HG02759 (cell line): ENCODE measurements at regions not wholly inside any gene's neighbourhood (a gene's known extent, or its start where the extent isn't known, plus 50 kb on each side); places are given as distances from the start of the nearest gene placed in this dataset.
"Not testable (repeated sequence)": the region's sequence is repeated elsewhere in the genome, so short reads cannot be mapped to it uniquely, and the experiment has no call there.

Source experiments
- ATAC-seq: cut with Tn5 transposase; IDR thresholded peaks from one replicate; pipeline ENCODE4 v1.9.1; 2021; ENCODE audit warnings: mild to moderate bottlenecking, moderate library complexity; ENCODE audit not compliant: unreplicated experiment

DNA sequence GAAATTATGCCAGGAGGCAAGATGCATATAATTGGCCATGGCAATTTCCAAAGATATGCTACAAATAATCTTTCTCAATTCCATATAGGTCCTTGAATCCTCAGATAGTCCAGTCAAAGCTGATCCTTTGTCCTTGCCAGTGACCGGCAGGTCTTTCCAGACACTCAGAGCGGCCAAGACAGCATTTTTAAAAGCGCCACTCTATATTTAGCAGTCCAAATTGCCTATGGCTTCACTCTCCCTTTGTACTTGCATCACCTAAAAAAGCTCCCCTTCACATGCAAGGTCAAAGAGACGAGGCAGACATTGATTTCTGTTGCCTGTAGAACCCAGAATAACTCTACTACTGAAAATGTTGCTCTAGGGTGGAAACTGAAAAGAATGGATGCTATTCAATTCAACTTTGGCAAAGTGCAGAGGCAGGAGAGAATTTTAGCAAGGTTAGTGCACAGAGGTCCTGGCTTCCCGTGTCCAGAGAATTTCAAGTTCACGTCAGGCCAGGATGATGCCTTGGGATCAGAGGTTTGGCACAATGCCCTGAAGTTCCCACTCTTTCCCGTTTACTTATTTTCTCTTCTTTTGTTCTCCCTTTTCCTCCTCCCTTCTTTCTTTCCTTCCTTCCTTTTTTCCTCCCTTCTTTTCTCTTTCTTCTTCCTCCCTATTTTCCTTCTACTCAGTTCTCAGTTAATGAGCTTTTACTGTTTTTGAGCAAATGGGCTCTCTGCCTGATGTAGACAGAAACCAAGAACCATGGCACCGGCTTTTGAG lies 108.5 kb downstream of the KCNK1 start:
- ATAC-seq, result no peak

DNA sequence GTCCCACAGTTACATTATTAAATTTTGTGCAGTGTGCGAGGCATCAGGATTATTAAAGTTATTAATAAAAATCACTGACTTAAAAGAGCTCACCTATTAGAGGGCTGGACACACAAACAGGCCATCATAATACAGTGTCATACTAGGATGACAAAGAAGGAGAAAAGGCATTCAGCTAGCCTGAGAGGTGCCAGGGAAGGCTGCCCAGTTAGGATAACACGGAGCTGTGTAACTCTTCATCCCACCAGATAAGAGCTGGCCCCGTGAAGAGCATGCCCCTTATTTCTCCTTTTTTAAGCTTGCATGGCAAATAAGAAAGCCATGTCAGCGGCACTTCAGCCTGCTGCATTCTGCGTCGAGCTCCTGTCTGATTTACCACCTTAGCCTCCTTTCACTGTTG lies 109.5 kb downstream of the KCNK1 start:
- ATAC-seq, result no peak

GRCh38 chr1:233724131-233724631 lies 110.3 kb downstream of the KCNK1 start:
- ATAC-seq, result not testable (repeated sequence)

DNA sequence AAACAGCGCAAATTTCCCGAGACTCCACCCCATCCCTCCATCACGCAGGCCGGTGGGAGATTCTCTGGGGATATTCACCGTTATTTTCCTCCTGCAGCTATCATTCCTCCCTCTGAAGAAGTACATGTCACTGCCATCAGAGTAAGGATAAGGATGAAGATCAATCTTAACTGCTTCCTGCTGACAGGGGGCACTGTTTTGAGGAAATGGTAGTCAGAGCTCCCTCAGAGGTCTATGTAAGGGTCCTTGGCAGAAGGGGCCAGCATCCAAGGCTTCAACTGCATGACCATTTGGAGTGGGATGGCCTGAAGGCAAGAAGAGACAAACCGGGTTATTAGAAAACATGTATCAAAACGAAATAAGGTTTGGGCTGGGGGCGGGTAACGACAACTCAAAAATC lies 111.5 kb downstream of the KCNK1 start:
- ATAC-seq, result no peak

- ATAC-seq, result no peak
Observed at GRCh38 chr1:233728721-233729120, 114.8 kb downstream of the KCNK1 start.

- no peak for ATAC-seq
Observed at GRCh38 chr1:233730380-233730779, 116.5 kb downstream of the KCNK1 start.

- ATAC-seq, result no peak
Observed at GRCh38 chr1:233730809-233731208, 116.9 kb downstream of the KCNK1 start.

DNA sequence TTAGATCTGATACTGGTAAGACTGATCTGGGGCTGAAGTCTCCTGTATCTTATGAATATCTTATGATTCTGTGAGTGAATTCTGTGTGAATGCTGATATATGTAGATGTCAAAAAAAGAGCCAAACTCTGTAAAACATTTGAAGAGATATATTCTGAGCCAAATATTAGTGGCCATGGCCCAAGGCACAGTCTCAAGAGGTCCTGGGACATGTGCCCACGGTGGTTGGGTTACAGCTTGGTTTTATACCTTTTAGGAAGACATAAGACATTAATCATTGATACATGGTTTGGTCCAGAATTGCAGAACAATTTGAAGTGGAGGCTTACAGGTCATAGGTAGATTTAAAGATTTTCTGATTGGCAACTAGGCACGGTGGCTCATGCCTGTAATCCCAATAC lies 118.3 kb downstream of the KCNK1 start:
- no peak for ATAC-seq

- no peak for ATAC-seq
Observed at GRCh38 chr1:233734456-233734855, 120.5 kb downstream of the KCNK1 start.

DNA sequence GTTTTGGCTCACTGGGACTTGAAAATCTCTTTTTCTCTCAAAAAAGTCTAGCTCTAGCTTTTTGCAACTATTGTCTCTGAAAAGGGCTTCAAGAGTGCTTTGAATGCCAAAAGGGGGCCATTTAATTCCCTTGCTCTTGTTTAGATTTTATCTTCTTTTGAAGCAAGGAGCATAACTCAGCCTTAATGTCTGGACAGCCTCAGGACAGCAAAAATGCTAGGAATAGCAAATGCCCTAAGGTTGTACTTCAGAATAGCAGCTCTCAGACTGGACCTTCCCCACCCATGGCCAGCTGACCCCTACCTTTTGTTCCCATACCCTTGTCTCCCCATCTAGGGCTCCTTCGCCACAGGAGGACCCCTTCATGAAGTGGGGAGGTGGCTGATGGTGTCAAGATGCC lies 121.4 kb downstream of the KCNK1 start:
- ATAC-seq, result no peak

DNA sequence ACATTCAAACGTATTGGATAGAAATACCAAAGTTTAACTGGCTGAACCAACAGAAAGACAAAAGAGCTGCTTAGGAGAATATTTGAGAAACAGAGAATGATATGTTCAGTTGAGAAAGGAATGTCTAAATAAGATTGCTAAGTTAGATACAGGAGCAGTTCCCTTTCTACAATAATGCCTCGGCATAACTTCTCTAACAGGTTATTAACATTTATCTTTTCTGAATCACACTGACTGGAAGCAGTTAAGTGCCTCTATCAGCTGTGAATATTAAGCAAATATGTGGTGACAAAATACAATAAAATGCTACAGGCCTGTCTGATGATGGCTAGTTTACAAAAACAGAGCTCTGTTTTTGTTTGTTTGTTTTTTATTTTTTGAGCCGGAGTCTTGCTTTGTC lies 121.9 kb downstream of the KCNK1 start:
- ATAC-seq, result no peak

DNA sequence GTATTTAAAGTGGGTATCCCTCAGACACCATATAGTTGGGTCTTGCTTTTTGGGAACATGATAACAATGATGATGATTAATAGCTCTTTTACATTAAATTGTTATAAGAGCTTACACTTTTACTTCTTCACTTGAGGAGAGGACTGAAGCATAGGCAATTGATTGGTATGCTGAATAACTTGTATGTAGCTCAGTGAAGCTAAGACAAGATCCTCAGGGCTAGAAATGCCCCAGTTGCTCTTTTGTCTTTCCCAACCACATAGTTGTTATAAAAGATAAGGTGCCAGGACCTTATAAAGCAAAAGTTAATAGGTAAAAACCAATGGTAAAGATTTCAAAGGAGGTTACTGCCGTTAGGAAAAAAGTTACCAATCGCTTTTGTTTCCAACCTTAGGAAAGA lies 123.4 kb downstream of the KCNK1 start:
- no peak for ATAC-seq

- no peak for ATAC-seq
Observed at GRCh38 chr1:233738396-233738795, 124.5 kb downstream of the KCNK1 start.

DNA sequence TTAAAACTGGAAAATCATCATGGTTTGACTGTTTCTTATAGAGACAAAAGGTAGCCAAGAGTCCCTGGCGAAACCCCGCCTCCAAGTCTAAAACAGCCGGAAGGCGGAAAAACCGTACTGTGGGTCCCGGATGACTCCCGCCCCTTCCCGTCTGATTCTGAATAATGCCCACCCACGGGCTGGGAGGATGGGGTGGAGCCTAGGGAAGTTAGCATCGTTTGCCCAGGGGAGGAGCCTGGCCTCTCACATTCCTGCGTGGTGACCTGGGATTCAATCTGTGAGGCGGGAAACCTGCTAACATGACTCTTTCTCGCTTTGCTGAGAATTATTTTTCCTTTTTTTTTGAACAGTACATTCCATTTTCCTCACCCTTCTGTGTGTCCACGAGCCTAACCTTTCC lies 124.9 kb downstream of the KCNK1 start:
- no peak for ATAC-seq

DNA sequence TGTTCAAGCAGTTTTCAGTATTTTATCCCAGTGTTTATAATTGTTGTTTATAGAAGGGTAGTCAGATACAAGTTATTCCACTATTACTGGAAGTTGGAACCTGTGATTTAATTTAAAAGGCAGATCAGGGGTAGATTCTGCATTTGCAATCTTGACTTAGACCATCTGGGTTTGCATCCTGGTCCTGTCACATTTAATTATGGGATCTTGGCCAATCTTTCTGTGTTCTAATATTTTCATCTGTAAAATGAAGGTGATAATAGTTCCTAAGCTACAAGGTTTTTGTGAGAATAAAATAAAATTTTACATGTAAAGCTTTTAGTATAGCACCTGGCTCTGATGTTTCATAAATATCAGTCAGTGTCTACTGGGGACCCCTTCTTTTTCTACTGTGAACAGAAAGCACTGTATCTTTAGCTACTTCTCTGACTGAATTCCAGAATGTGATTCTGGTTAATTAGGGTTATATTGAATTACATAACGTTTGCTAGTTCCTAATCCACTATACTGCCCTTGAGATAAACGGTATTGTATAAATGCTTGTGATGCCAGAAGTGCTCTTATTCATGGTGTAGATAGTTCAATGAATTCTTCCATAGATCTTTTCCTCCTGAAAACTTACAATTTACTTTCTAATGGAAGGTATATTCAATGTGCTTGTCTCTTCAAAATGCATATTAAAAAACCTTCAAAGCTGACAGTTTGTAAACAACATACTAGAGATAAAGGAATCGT lies 131.0 kb downstream of the KCNK1 start:
- ATAC-seq, result no peak

- no peak for ATAC-seq
Observed at GRCh38 chr1:233750139-233750538, 136.2 kb downstream of the KCNK1 start.

DNA sequence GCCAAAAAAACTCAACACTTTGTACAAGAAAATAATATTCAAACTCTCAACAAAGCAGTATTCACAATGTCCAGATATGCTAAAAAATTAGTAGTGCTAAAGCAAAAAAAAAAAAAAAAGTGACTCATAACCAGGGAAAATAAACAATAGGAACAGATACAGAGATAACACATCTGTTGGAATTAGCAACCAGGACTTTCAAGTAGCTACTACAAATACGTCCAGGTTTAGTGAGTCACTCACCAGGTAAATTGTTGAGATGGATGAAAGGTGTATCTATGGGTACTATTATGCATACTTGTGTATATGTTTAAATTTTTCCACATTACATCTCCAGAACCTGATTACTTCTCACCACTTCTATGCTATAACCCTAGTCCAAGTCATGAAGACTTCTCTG lies 144.8 kb upstream of the SLC35F3 start:
- ATAC-seq, result no peak

- not testable (repeated sequence) for ATAC-seq
Observed at GRCh38 chr1:233764304-233764703, 140.2 kb upstream of the SLC35F3 start.

DNA sequence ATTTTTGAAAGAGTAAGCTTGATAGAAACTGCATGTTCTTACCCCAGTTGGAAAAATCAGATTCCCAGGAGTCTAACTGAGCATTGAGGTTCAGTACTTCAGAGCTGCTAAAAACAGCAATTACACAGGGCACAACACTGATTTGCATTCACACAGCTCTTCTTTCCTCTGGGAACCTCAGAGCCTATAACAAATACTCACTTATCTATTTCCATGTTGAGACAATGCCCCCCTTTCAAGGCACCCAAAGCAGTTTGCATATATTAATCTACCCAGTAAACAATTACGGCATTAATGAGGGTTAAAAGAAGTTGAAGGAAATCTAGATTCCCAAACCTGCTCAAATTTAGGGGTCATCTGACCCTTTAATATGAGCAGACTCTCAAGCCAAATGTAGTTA lies 126.9 kb upstream of the SLC35F3 start:
- ATAC-seq, result no peak

GRCh38 chr1:233780049-233780448 lies 124.4 kb upstream of the SLC35F3 start:
- ATAC-seq, result no peak

- ATAC-seq, result no peak
Observed at GRCh38 chr1:233782937-233783586, 121.4 kb upstream of the SLC35F3 start.

DNA sequence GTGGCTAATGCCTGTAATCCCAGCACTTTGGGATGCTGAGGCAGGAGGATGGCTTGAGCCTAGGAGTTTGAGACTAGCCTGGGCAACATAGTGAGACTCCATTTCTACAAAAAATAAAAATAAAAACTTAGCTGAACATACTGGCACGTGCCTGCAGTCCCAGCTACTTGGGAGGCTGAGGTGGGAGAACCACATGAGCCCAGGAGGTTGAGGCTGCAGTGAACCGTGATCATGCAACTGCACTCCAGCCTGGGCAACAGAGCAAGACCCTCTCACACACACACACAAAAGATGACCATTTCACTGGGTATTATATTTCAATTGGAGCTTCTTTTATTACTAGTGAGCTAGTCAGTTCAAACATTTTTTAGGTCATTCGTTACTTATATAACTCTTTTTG lies 116.9 kb upstream of the SLC35F3 start:
- no peak for ATAC-seq
